ENCODE measurements at regions not wholly inside any gene's neighbourhood (a gene's known extent, or its start where the extent isn't known, plus 50 kb on each side); places are given as distances from the start of the nearest gene placed in this dataset.

GRCh38 chr6:99801805-99802204 is 192.2 kb downstream of the MCHR2 start:
- DNase-seq (ENCODE audit: low spot score) = no peak
- WGBS = 83% methylated on average over 1 of the region's 1 CpG
- no peak overlapping the region for H3K4me3 ChIP-seq
- no peaks in the 10 kb centered on the region for H3K27me3 ChIP-seq (replicated peaks; ENCODE audit: insufficient read depth)
- H3K4me1 ChIP-seq (replicated peaks) = no peaks in the 10 kb centered on the region
- no peaks in the 10 kb centered on the region for H3K9me3 ChIP-seq
- H3K27ac ChIP-seq = no peak overlapping the region
- H3K36me3 ChIP-seq = no peaks in the 10 kb centered on the region
- intact Hi-C loops (cut with DNase I) = no loop called here
- no peak for TF ChIP-seq POLR2AphosphoS5 (IDR thresholded peaks at IDR 0.05)
- TF ChIP-seq CTCF (IDR thresholded peaks at IDR 0.05) = no peak
- no peak for TF ChIP-seq POLR2A (IDR thresholded peaks at IDR 0.05)

DNA sequence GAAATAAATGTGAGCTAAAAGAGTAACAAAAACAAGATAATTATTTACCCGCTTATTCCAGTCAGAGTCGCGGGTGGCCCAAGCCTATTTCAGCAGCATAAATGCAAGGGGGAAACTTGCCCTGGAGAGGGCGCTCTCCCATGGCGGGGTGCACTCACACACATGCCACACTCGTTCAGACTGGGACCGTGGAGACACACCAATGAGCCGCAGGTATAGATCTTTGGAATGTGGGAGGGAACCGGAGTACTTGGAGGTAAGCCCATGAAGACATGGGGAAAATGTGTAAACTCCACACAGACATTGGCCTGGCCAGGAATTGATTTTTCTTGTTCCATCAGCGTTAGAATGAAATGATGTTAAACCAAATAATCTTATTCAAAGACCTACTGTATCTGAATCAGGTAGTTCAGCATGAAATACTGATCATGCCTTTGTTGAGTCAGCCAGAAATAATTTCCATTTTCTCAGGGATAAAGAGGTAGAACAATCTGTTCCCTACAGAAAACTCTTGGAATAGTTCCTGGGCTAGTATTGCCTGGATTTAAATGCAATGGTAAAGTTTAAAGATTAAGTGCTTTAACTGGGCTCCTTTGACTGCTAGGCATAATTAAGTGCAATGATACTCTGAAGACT is 191.5 kb downstream of the MCHR2 start:
- TF ChIP-seq CTCF (IDR thresholded peaks at IDR 0.05) (no peak), POLR2AphosphoS5 (IDR thresholded peaks at IDR 0.05) (no peak), POLR2A (IDR thresholded peaks at IDR 0.05) (no peak)
- Histone ChIP-seq H3K27ac (no peak overlapping the region), H3K36me3 (no peaks in the 10 kb centered on the region), H3K9me3 (no peaks in the 10 kb centered on the region), H3K27me3 (replicated peaks; ENCODE audit: insufficient read depth) (no peaks in the 10 kb centered on the region), H3K4me1 (replicated peaks) (no peaks in the 10 kb centered on the region), H3K4me3 (no peak overlapping the region)
- DNase-seq (ENCODE audit: low spot score) = no peak
- 39% methylated on average over 10 of the region's 10 CpGs for whole genome bisulfite sequencing
- intact Hi-C loops (cut with DNase I) = no loop called here

GRCh38 chr6:99808992-99809391 is 185.0 kb downstream of the MCHR2 start:
- TF ChIP-seq CTCF (IDR thresholded peaks at IDR 0.05) = no peak
- TF ChIP-seq POLR2AphosphoS5 (IDR thresholded peaks at IDR 0.05) = no peak
- TF ChIP-seq POLR2A (IDR thresholded peaks at IDR 0.05) = no peak
- H3K9me3 ChIP-seq = no peaks in the 10 kb centered on the region

GRCh38 chr6:99810295-99810694 is 183.7 kb downstream of the MCHR2 start:
- Histone ChIP-seq H3K9me3 (no peaks in the 10 kb centered on the region), H3K27me3 (replicated peaks; ENCODE audit: insufficient read depth) (no peaks in the 10 kb centered on the region), H3K36me3 (no peaks in the 10 kb centered on the region), H3K4me3 (no peak overlapping the region), H3K4me1 (replicated peaks) (no peaks in the 10 kb centered on the region), H3K27ac (no peak overlapping the region)
- no peak for DNase-seq (ENCODE audit: low spot score)
- 84% methylated on average over 1 of the region's 1 CpG for WGBS
- intact Hi-C loops (cut with DNase I) = no loop called here
- no peak for TF ChIP-seq POLR2AphosphoS5 (IDR thresholded peaks at IDR 0.05)
- no peak for TF ChIP-seq POLR2A (IDR thresholded peaks at IDR 0.05)
- no peak for TF ChIP-seq CTCF (IDR thresholded peaks at IDR 0.05)

More at GRCh38 chr6:99808992-99809391, 185.0 kb downstream of the MCHR2 start:
- Histone ChIP-seq H3K4me3 (no peak overlapping the region), H3K27ac (no peak overlapping the region), H3K36me3 (no peaks in the 10 kb centered on the region), H3K27me3 (replicated peaks; ENCODE audit: insufficient read depth) (no peaks in the 10 kb centered on the region), H3K4me1 (replicated peaks) (no peaks in the 10 kb centered on the region)
- 73% methylated on average over 2 of the region's 2 CpGs for WGBS
- DNase-seq (ENCODE audit: low spot score) = no peak
- intact Hi-C loops (cut with DNase I) = no loop called here

DNA sequence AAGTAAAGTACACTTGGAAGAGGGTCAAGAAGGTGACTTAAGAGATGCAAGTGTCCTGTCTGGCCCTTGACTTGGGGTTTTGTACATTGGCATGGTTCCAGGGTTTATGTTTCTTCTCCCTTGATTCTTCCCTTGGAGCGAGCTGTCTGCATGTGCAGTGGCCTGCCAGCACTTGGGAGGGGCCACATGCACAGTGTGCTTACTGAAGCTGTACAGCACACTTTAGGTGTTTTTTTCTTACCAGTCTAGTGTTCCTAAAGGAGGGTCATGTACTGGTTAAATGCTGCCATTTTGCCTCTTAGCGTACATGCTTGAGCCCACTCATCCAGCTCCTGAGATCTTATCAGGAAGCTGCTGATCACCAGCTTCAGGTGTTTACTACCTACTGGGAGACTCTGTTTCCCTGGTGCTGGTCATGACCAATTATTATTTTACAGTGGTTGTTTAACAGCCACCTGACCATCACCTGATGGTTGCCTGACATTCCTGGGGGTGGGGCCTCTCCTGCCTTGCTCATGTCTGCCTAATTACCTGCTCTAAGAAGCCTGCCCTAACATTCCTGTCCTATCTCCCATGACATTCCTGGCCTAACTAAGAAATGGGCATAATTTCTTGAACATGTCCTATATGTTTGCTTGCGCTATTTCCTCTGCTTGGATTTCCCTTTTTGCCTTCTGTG is 182.9 kb downstream of the MCHR2 start:
- intact Hi-C loops (cut with DNase I) = no loop called here
- Histone ChIP-seq H3K27ac (no peak overlapping the region), H3K27me3 (replicated peaks; ENCODE audit: insufficient read depth) (no peaks in the 10 kb centered on the region), H3K4me3 (no peak overlapping the region), H3K9me3 (no peaks in the 10 kb centered on the region), H3K4me1 (replicated peaks) (no peaks in the 10 kb centered on the region), H3K36me3 (no peaks in the 10 kb centered on the region)
- no peak for TF ChIP-seq POLR2AphosphoS5 (IDR thresholded peaks at IDR 0.05)
- TF ChIP-seq CTCF (IDR thresholded peaks at IDR 0.05) = no peak
- TF ChIP-seq POLR2A (IDR thresholded peaks at IDR 0.05) = no peak
- WGBS = 76% methylated on average over 3 of the region's 3 CpGs
- DNase-seq (ENCODE audit: low spot score) = no peak

Data from prostate gland (tissue), 2 donors.